AG20443 (cell line): ENCODE measurements at regions not wholly inside any gene's neighbourhood (a gene's known extent, or its start where the extent isn't known, plus 50 kb on each side); places are given as distances from the start of the nearest gene placed in this dataset.

Experiments
- DNase-seq: peaks from one replicate; pipeline ENCODE4 v3.0.0; 2012; ENCODE audit warnings: low spot score, mixed read lengths

GRCh38 chr5:2297991-2298390 lies 415.3 kb upstream of the IRX4 start:
- no peak for DNase-seq

GRCh38 chr5:2295476-2295875 lies 412.8 kb upstream of the IRX4 start:
- DNase-seq = no peak

- DNase-seq = no peak
Observed at GRCh38 chr5:2293906-2294305, 411.2 kb upstream of the IRX4 start.

- no peak for DNase-seq
Observed at GRCh38 chr5:2291146-2291840, 408.6 kb upstream of the IRX4 start.

- DNase-seq = no peak
Observed at GRCh38 chr5:2289380-2289779, 406.7 kb upstream of the IRX4 start.

- DNase-seq = no peak
Observed at GRCh38 chr5:2288968-2289367, 406.2 kb upstream of the IRX4 start.

GRCh38 chr5:2288466-2288865 lies 405.7 kb upstream of the IRX4 start:
- DNase-seq = no peak

- no peak for DNase-seq
Observed at GRCh38 chr5:2286250-2286649, 403.5 kb upstream of the IRX4 start.

GRCh38 chr5:2284678-2285077 lies 402.0 kb upstream of the IRX4 start:
- DNase-seq = no peak

GRCh38 chr5:2283481-2284045 lies 400.8 kb upstream of the IRX4 start:
- DNase-seq = no peak

GRCh38 chr5:2282893-2283292 lies 400.2 kb upstream of the IRX4 start:
- no peak for DNase-seq

GRCh38 chr5:2282034-2282690 lies 399.4 kb upstream of the IRX4 start:
- DNase-seq = no peak

GRCh38 chr5:2281446-2281845 lies 398.7 kb upstream of the IRX4 start:
- no peak for DNase-seq

GRCh38 chr5:2280318-2280717 lies 397.6 kb upstream of the IRX4 start:
- no peak for DNase-seq

- DNase-seq = no peak
Observed at GRCh38 chr5:2278825-2279456, 396.2 kb upstream of the IRX4 start.

- DNase-seq = no peak
Observed at GRCh38 chr5:2277886-2278285, 395.2 kb upstream of the IRX4 start.

- DNase-seq = no peak
Observed at GRCh38 chr5:2276101-2276500, 393.4 kb upstream of the IRX4 start.

- no peak for DNase-seq
Observed at GRCh38 chr5:2272755-2273154, 390.0 kb upstream of the IRX4 start.

GRCh38 chr5:2272039-2272438 lies 389.3 kb upstream of the IRX4 start:
- no peak for DNase-seq

- DNase-seq = no peak
Observed at GRCh38 chr5:2271316-2271715, 388.6 kb upstream of the IRX4 start.

GRCh38 chr5:2270467-2270866 lies 387.7 kb upstream of the IRX4 start:
- DNase-seq = no peak

GRCh38 chr5:2269656-2270055 lies 386.9 kb upstream of the IRX4 start:
- no peak for DNase-seq

GRCh38 chr5:2267991-2268390 lies 385.3 kb upstream of the IRX4 start:
- no peak for DNase-seq
